ENCODE measurements at regions not wholly inside any gene's neighbourhood (a gene's known extent, or its start where the extent isn't known, plus 50 kb on each side); places are given as distances from the start of the nearest gene placed in this dataset.

DNA sequence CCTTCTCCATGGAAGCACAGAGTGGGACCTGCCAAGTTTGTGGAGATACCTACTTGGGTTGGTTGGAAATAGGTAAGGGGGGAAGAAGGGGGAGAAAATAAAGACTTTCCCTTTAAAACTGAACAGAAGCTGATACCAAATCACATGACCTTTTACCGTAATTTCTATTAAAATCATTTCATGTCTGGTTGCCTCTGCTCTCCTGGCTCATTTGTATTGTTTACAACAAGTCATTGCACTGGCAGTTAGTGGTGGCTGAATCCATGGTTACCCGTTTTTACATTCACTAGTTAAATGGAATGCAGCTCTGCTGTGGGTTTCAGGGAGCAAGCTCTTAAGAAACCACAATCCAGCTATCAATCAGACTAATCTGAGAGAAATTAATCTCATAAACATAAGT lies 353.7 kb upstream of the ESRRG start:
- TF ChIP-seq POLR2A (IDR thresholded peaks at IDR 0.05; ENCODE audit: low read depth) (no peak), POLR2AphosphoS5 (IDR thresholded peaks at IDR 0.05) (no peak), EP300 (IDR thresholded peaks at IDR 0.05) (no peak)
- TF ChIP-seq, protein P1, sequence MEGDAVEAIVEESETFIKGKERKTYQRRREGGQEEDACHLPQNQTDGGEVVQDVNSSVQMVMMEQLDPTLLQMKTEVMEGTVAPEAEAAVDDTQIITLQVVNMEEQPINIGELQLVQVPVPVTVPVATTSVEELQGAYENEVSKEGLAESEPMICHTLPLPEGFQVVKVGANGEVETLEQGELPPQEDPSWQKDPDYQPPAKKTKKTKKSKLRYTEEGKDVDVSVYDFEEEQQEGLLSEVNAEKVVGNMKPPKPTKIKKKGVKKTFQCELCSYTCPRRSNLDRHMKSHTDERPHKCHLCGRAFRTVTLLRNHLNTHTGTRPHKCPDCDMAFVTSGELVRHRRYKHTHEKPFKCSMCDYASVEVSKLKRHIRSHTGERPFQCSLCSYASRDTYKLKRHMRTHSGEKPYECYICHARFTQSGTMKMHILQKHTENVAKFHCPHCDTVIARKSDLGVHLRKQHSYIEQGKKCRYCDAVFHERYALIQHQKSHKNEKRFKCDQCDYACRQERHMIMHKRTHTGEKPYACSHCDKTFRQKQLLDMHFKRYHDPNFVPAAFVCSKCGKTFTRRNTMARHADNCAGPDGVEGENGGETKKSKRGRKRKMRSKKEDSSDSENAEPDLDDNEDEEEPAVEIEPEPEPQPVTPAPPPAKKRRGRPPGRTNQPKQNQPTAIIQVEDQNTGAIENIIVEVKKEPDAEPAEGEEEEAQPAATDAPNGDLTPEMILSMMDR (IDR thresholded peaks at IDR 0.05): no peak
- H3K4me3 ChIP-seq: peak overlapping the region; percentile 21 to 46 (median 34)
- intact Hi-C loops (cut with DNase I): no loop called here
- H3K27me3 ChIP-seq: no peaks in the 10 kb centered on the region
- no peak for DNase-seq (ENCODE audit: extremely low spot score)
- H3K9me3 ChIP-seq: no peaks in the 10 kb centered on the region
- H3K27ac ChIP-seq (replicated peaks in 1 of 4): peak overlapping the region; percentile 67 to 80 (median 75)
- WGBS: 37% methylated on average over 2 of the region's 2 CpGs
- no peaks in the 10 kb centered on the region for H3K36me3 ChIP-seq
- H3K4me1 ChIP-seq: peaks cover 7 to 61% (median 41%) of the 10 kb centered on the region in 4 donors

DNA sequence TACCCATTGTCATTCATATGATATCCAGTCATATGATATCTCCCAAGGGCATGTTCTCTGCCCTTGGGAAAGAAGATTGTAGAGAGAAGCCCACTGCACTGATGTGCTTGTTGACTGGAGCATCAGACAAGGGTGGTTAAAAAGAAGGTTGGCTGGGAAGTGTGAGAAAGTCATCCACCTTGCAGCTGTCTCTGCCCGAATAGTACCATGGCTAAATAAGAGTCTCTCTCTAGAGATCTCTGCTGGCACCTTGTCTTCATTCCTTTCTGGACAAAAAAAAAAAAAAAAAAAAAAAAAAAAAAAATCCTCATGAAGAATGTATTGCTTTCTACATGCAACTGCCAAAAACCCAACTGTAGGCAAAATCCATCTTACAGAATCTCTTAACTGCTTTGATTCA lies 349.7 kb upstream of the ESRRG start:
- intact Hi-C loops (cut with DNase I): no loop called here
- no peaks in the 10 kb centered on the region for H3K9me3 ChIP-seq
- H3K27ac ChIP-seq (replicated peaks in 1 of 4): no peak overlapping the region
- H3K27me3 ChIP-seq: no peaks in the 10 kb centered on the region
- H3K4me1 ChIP-seq: peaks cover 7 to 39% (median 25%) of the 10 kb centered on the region in 4 donors
- TF ChIP-seq POLR2A (IDR thresholded peaks at IDR 0.05; ENCODE audit: low read depth): no peak
- TF ChIP-seq POLR2AphosphoS5 (IDR thresholded peaks at IDR 0.05): no peak
- no peak for TF ChIP-seq EP300 (IDR thresholded peaks at IDR 0.05)
- TF ChIP-seq, protein P1 (IDR thresholded peaks at IDR 0.05): no peak
- WGBS: 67% methylated on average over 1 of the region's 1 CpG
- no peak overlapping the region for H3K4me3 ChIP-seq
- DNase-seq (ENCODE audit: extremely low spot score): peak; percentile 5
- no peaks in the 10 kb centered on the region for H3K36me3 ChIP-seq

DNA sequence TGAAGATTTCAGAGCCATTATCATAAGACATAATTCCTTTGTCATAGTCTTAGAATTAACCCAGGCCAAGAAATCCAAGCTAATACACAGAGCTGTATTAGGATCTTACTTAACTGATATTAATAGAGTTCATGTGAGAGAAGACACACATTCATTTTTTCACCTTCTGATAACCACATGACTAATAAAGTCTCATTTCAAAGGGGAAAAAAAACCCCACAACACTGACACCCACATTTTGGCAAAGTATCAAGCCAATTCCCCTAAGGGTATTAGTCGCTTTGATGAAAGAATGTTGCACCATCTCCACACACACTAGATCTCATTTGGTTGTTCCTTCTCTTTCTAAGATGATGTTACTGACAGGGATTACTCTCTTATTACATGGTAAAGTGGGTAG lies 344.4 kb upstream of the ESRRG start:
- WGBS: 74% methylated on average over 1 of the region's 1 CpG
- Histone ChIP-seq H3K27ac (replicated peaks in 1 of 4) (no peak overlapping the region), H3K27me3 (no peaks in the 10 kb centered on the region), H3K36me3 (no peaks in the 10 kb centered on the region), H3K9me3 (no peaks in the 10 kb centered on the region), H3K4me1 (no peaks in the 10 kb centered on the region), H3K4me3 (no peak overlapping the region)
- no peak for DNase-seq (ENCODE audit: extremely low spot score)
- intact Hi-C loops (cut with DNase I): no loop called here
- TF ChIP-seq POLR2A (IDR thresholded peaks at IDR 0.05; ENCODE audit: low read depth): no peak
- TF ChIP-seq EP300 (IDR thresholded peaks at IDR 0.05): no peak
- TF ChIP-seq, protein P1 (IDR thresholded peaks at IDR 0.05): no peak
- TF ChIP-seq POLR2AphosphoS5 (IDR thresholded peaks at IDR 0.05): no peak

DNA sequence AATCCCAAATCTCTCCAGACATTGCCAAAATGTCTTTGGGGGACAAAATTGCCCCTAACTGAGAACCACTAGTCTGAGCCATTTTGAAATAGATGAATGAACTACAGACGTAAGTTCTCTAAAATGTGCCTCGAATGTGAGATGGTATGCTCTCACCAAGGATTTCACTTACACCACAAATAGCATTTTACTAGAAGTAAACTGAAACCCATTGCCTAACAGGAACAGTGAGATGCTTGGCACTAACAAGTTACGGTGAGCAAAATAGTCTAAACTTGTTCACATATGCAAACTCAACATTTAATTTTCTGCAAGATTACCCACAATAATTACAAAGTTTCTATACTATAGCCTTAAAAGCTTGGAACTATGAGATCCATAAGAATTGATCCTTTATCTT lies 343.6 kb upstream of the ESRRG start:
- no peak overlapping the region for H3K4me3 ChIP-seq
- peaks cover 0 to 7% (median 2%) of the 10 kb centered on the region in 4 donors for H3K4me1 ChIP-seq
- intact Hi-C loops (cut with DNase I): no loop called here
- TF ChIP-seq, protein P1 (IDR thresholded peaks at IDR 0.05): no peak
- TF ChIP-seq POLR2A (IDR thresholded peaks at IDR 0.05; ENCODE audit: low read depth) (no peak), POLR2AphosphoS5 (IDR thresholded peaks at IDR 0.05) (no peak), EP300 (IDR thresholded peaks at IDR 0.05) (no peak)
- H3K27ac ChIP-seq (replicated peaks in 1 of 4): no peak overlapping the region
- no peaks in the 10 kb centered on the region for H3K36me3 ChIP-seq
- DNase-seq (ENCODE audit: extremely low spot score): no peak
- H3K27me3 ChIP-seq: no peaks in the 10 kb centered on the region
- 83% methylated on average over 3 of the region's 3 CpGs for WGBS
- no peaks in the 10 kb centered on the region for H3K9me3 ChIP-seq
